K562 (cell line): ENCODE measurements at regions not wholly inside any gene's neighbourhood (a gene's known extent, or its start where the extent isn't known, plus 50 kb on each side); places are given as distances from the start of the nearest gene placed in this dataset.

Source experiments
- CBFA2T2 ChIP-seq: fragments of 450-650 bp; conservative IDR thresholded peaks from 2 replicates; pipeline ENCODE4 v1.6.1; 2017; ENCODE audit warnings: mild to moderate bottlenecking
- LCOR ChIP-seq: sonication (generic); formaldehyde crosslinking; IDR thresholded peaks from 2 replicates; pipeline ENCODE4 v1.8.0; 2022; ENCODE audit warnings: mild to moderate bottlenecking, missing genetic modification reagents
- MCM5 ChIP-seq: fragments of 450-650 bp; IDR thresholded peaks from 2 replicates; pipeline ENCODE4 v1.6.1; 2016; ENCODE audit warnings: low read depth
- RBFOX2 ChIP-seq: fragments of 200-400 bp; formaldehyde crosslinking; IDR thresholded peaks from 2 replicates; pipeline ENCODE4 v1.6.1; 2017; ENCODE audit warnings: low read depth, mild to moderate bottlenecking, low read length, moderate library complexity
- SAFB2 ChIP-seq: fragments of 200-400 bp; formaldehyde crosslinking; IDR thresholded peaks from 2 replicates; pipeline ENCODE4 v1.6.1; 2018; ENCODE audit warnings: borderline replicate concordance, low read length, low read depth, moderate library complexity; ENCODE audit not compliant: severe bottlenecking
- SAP30 ChIP-seq: fragments of 200-600 bp; sonication (generic); IDR thresholded peaks from 2 replicates; pipeline ENCODE4 v1.6.1; 2012; ENCODE audit warnings: borderline replicate concordance, low read depth, mild to moderate bottlenecking, moderate library complexity, low read length, control low read depth, inconsistent platforms; ENCODE audit not compliant: insufficient read depth, poor library complexity, severe bottlenecking
- SETDB1 ChIP-seq: IDR thresholded peaks from one replicate; pipeline ENCODE4 v1.6.1; 2012; ENCODE audit warnings: low read length, control low read depth, inconsistent platforms
- ZBTB49 ChIP-seq: sonication (generic); formaldehyde crosslinking; IDR thresholded peaks from 2 replicates; pipeline ENCODE4 v1.8.0; 2022; ENCODE audit warnings: missing genetic modification reagents, mild to moderate bottlenecking, borderline replicate concordance
- ZHX1 ChIP-seq: fragments of 150-350 bp; conservative IDR thresholded peaks from 2 replicates; pipeline ENCODE4 v1.6.1; 2014; ENCODE audit warnings: low read length
- ZNF121 ChIP-seq: sonication (generic); formaldehyde crosslinking; conservative IDR thresholded peaks from 2 replicates; pipeline ENCODE4 v1.8.0; 2022; ENCODE audit warnings: missing genetic modification reagents
- ZSCAN29 ChIP-seq: fragments of 450-650 bp; IDR thresholded peaks from 2 replicates; pipeline ENCODE4 v1.6.1; 2017
- TF ChIP-seq, protein P1 (sequence below), 3 experiments: fragments of 200-800 bp in 1 of 3; fragments of 250-450 bp in 1 of 3; fragments of 450-650 bp in 1 of 3; sonication (Bioruptor Pico) in 1 of 3; sonication (Bioruptor generic) in 1 of 3; formaldehyde crosslinking in 1 of 3; IDR thresholded peaks; 2 replicates each; pipeline versions ENCODE4 v1.6.1 to v1.8.0; 2016 to 2022; ENCODE audit warnings: mild to moderate bottlenecking in 2 of 3, missing genetic modification characterization in 2 of 3, missing compliant biosample characterization in 1 of 3, moderate library complexity in 1 of 3

GRCh38 chr3:102069211-102069662, 219.9 kb downstream of the NFKBIZ start (continued):
- TF ChIP-seq, protein P1, sequence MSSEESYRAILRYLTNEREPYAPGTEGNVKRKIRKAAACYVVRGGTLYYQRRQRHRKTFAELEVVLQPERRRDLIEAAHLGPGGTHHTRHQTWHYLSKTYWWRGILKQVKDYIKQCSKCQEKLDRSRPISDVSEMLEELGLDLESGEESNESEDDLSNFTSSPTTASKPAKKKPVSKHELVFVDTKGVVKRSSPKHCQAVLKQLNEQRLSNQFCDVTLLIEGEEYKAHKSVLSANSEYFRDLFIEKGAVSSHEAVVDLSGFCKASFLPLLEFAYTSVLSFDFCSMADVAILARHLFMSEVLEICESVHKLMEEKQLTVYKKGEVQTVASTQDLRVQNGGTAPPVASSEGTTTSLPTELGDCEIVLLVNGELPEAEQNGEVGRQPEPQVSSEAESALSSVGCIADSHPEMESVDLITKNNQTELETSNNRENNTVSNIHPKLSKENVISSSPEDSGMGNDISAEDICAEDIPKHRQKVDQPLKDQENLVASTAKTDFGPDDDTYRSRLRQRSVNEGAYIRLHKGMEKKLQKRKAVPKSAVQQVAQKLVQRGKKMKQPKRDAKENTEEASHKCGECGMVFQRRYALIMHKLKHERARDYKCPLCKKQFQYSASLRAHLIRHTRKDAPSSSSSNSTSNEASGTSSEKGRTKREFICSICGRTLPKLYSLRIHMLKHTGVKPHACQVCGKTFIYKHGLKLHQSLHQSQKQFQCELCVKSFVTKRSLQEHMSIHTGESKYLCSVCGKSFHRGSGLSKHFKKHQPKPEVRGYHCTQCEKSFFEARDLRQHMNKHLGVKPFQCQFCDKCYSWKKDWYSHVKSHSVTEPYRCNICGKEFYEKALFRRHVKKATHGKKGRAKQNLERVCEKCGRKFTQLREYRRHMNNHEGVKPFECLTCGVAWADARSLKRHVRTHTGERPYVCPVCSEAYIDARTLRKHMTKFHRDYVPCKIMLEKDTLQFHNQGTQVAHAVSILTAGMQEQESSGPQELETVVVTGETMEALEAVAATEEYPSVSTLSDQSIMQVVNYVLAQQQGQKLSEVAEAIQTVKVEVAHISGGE (CRISPR knock-in tag; IDR thresholded peaks at IDR 0.05): no peak
- no peak for TF ChIP-seq ZHX1
- no peak for TF ChIP-seq ZBTB49
- TF ChIP-seq SAP30: no peak
- no peak for TF ChIP-seq LCOR (CRISPR knock-in tag)
- TF ChIP-seq SAFB2: no peak
- TF ChIP-seq CBFA2T2: no peak
- TF ChIP-seq MCM5: no peak
- TF ChIP-seq ZSCAN29: no peak
- no peak for TF ChIP-seq ZNF121
- TF ChIP-seq RBFOX2: no peak
- TF ChIP-seq SETDB1: no peak
- TF ChIP-seq, all 486 proteins: peak for 0
